WI38 (cell line): ENCODE measurements at regions not wholly inside any gene's neighbourhood (a gene's known extent, or its start where the extent isn't known, plus 50 kb on each side); places are given as distances from the start of the nearest gene placed in this dataset.

Experiments used
- H3K4me3 ChIP-seq: 2 replicates; pipeline ENCODE4 v1.5.1; 2011; ENCODE audit warnings: low read depth, mild to moderate bottlenecking, control low read depth, low read length
- TF ChIP-seq, protein P1 (sequence below): IDR thresholded peaks from 2 replicates; pipeline ENCODE4 v1.5.1; 2012; ENCODE audit warnings: low read depth, mild to moderate bottlenecking, control low read depth, low read length

DNA sequence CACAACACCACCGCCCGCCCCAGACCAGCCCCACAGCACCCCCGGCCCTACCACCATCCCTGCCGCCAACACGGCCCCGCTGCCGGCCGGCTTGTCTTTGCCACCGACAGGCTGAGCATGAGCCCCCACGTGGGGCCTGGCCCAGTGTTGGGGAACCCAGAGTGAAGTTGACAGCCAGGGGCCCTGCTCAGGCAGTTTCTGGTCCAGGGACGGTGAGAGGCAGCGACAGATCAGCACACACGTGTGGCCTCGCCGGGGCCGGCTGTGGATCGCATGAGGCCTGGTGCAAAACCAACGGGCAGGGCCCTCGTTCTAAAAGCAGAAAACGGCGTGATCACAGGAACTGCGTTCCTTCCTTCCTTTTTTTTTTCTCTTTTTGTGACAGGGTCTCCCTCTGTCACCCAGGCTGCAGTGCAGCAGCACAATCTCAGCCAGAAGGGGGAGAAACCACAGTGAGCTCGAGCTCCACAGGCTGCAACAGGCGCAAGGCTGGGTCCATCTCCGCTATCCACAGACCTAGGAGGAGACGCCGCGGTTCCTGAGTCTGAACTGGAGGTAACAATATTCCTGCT is 50.5 kb upstream of the FBRSL1 start:
- TF ChIP-seq, protein P1, sequence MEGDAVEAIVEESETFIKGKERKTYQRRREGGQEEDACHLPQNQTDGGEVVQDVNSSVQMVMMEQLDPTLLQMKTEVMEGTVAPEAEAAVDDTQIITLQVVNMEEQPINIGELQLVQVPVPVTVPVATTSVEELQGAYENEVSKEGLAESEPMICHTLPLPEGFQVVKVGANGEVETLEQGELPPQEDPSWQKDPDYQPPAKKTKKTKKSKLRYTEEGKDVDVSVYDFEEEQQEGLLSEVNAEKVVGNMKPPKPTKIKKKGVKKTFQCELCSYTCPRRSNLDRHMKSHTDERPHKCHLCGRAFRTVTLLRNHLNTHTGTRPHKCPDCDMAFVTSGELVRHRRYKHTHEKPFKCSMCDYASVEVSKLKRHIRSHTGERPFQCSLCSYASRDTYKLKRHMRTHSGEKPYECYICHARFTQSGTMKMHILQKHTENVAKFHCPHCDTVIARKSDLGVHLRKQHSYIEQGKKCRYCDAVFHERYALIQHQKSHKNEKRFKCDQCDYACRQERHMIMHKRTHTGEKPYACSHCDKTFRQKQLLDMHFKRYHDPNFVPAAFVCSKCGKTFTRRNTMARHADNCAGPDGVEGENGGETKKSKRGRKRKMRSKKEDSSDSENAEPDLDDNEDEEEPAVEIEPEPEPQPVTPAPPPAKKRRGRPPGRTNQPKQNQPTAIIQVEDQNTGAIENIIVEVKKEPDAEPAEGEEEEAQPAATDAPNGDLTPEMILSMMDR = no peak
- no peak overlapping the region for H3K4me3 ChIP-seq

DNA sequence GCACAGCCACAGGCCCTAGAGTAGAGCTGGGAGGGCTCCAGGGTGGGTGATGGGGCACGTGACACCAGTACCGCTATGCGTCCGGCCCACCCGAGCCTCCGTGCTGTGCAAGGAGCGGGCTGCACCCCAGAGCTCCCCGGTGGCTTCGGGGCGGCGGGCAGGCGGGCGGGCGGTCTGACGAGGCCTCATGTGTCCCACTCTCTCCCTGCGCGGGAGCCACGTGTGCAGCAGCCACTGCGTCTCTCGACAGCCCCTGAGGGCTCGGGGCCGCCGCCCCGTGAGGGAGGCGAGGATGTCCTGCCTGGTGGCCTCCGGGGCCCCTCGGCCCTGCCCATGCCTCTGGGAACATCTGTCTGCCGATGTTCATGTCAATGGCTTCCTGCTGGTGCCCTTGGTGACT is 51.2 kb upstream of the FBRSL1 start:
- TF ChIP-seq, protein P1 = no peak

DNA sequence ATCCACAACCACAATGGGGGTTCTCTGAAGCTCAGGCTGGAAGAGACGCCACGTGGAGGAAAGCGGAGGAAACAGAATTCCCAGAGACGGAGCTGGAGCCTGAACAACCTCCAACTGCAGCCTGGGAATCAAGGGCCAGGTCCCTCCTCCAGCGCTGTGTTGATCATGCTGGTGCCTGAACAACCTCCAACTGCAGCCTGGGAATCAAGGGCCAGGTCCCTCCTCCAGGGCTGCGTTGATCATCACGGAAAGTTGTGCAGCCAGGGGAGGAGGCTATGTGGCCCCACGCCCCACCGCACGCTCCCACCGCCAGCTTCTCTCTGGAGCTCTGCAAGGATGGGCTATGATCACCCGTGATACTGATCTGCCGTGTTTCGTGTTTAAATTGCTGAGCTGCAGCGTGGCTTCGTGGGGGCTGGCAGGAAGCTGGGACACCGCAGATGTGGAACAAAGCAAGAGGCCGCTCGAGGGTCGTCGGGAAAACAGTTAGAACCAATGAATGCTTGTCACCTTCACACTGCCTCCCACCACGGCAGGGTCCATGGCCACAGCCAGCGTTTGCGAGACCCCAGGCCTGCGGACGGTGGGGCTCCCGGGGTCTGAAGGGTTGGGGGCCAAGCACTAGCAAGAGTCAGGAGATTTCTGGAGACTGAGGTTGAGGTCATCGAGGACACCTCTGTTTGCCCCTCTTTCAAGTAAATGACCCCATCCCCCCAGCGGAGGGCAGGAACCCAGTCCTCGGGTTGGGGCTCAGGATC is 51.8 kb upstream of the FBRSL1 start:
- TF ChIP-seq, protein P1 = no peak
- no peak overlapping the region for H3K4me3 ChIP-seq

More for the DNA sequence above, 51.2 kb upstream of the FBRSL1 start:
- no peak overlapping the region for H3K4me3 ChIP-seq

DNA sequence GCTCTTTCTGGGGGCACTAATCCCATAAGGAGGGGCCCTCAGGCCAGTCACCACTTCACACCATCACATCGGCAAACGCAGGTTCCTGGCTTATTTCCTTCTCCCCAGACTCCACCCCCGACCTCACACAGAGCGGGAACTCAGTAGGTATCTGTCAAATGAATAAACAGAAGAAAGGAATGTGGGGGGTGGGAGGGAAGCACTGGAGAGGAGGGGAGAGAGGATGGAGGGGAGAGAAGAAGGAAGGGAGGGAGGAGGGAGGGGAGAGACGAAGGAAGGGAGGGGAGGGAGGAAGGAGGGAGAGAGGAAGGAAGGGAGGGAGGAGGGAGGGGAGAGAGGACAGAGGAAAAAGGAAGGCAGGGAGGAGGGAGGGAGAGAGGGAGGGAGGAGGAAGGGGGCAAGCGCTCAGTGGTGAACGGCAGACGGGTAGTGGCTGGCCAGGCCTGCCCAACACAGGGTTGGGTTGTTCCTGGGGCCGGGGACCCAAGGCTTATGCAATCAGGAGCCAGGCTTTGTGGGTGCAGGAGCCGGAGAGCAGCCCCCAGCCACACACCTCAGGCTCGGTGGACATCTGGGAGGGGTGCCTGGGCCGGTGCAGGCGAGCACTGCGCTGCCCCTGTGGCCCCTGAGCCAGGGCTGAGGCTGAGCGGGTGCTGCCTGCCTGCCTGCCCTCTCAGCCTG is 52.6 kb upstream of the FBRSL1 start:
- TF ChIP-seq, protein P1 = no peak
- no peak overlapping the region for H3K4me3 ChIP-seq

DNA sequence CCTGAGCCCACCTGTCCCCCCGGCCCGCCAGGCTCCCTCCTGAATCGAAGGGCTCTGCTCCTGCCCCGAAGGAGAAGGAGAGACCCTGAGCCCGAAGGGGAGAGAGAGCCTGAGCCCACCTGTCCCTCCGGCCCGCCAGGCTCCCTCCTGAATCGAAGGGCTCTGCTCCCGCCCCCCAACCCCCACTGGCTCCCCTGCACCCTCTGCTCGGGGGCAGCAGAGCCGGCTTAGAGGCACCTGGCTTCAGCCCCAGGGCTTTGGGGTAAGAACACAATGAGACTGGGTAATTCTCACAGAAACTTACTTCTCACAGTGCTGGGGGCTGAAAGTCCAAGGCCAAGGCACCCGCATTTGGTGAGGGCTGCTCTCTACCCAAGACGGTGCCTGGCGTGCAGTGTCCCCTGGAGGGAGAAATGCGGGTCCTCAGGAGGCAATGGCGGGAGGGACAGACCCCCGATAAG is 53.1 kb upstream of the FBRSL1 start:
- TF ChIP-seq, protein P1 = no peak
- H3K4me3 ChIP-seq = no peak overlapping the region

DNA sequence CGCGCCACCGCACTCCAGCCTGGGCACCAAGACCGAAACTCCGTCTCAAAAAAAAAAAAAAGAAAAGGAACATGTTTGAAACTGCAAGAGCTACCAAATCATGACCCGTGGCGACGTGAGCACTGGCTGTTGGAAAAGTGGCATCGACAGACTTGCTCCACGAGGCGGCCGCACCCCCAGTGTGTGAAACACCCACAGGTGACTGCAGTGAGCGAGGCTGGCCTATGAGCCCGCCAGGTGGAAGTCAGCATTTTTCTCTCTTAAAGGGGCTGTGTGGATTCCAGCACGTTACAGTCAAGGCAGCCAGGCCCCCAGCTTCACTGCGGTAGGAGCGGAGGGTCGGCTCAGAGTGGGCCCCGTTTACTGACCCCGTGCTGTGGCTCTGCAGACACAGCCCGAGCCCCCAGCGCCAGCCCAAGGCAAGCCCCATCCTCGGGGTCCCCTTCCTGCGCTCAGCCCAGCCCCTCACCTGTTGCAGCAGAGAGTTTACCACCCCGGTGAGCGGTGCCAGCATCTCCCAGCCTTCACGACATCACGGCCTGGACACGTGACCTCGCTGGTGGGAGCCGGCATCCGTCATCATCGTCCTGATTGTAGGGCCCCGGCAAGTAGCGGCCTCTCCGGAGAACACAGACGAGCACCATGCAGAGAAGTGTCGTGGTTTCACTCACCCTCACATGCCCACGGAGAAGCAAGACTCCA is 54.3 kb upstream of the FBRSL1 start:
- no peak overlapping the region for H3K4me3 ChIP-seq
- TF ChIP-seq, protein P1 = no peak
